CD4-positive, CD25-positive, alpha-beta regulatory T cell (primary cell): ENCODE measurements at regions not wholly inside any gene's neighbourhood (a gene's known extent, or its start where the extent isn't known, plus 50 kb on each side); places are given as distances from the start of the nearest gene placed in this dataset.

Source experiments
- ATAC-seq, 2 donors: fragments of 150-1000 bp; cut with Tn5 transposase; one replicate each; pipeline ENCODE4 v1.10.0; 2021; ENCODE audit warnings: low read depth in 2 of 2, moderate number of reproducible peaks in 2 of 2, moderate library complexity in 1 of 2
- DNase-seq, 3 donors: peaks; one replicate each; pipeline versions ENCODE4 v3.0.0 to v3.0.0-alpha.2; 2012 to 2022; ENCODE audit warnings: mixed read lengths in 1 of 3
- H3K27ac ChIP-seq: one replicate; pipeline ENCODE4 v1.7.0; 2013; ENCODE audit warnings: mild to moderate bottlenecking, low read length; ENCODE audit not compliant: insufficient read depth, poor library complexity, severe bottlenecking
- H3K27me3 ChIP-seq: one replicate; pipeline ENCODE4 v1.7.0; 2013; ENCODE audit warnings: low read length; ENCODE audit not compliant: control insufficient read depth, insufficient read depth
- H3K36me3 ChIP-seq: one replicate; pipeline ENCODE4 v1.7.0; 2013; ENCODE audit warnings: mild to moderate bottlenecking, low read length, moderate library complexity; ENCODE audit not compliant: control insufficient read depth, insufficient read depth
- H3K4me1 ChIP-seq: 2 replicates; pipeline ENCODE4 v1.7.0; 2013; ENCODE audit warnings: mild to moderate bottlenecking, low read length; ENCODE audit not compliant: insufficient read depth, control insufficient read depth, poor library complexity, severe bottlenecking
- H3K4me3 ChIP-seq: one replicate; pipeline ENCODE4 v1.7.0; 2013; ENCODE audit warnings: low read depth, mild to moderate bottlenecking, low read length, moderate library complexity
- H3K9me3 ChIP-seq, 2 experiments: 1 replicate in 1 of 2; 2 replicates in 1 of 2; pipeline ENCODE4 v1.7.0; 2013; ENCODE audit warnings: low read length in 2 of 2, mild to moderate bottlenecking in 1 of 2, moderate library complexity in 1 of 2; ENCODE audit not compliant: control insufficient read depth in 2 of 2
- H3K27ac Mint-ChIP-seq, 3 donors: one replicate each; pipeline ENCODE4 v1.8.0; 2020 to 2022; ENCODE audit warnings: mild to moderate bottlenecking in 3 of 3, mixed read lengths in 3 of 3, moderate library complexity in 2 of 3
- H3K27me3 Mint-ChIP-seq: one replicate; pipeline ENCODE4 v1.8.0; 2022; ENCODE audit warnings: mild to moderate bottlenecking, mixed read lengths
- H3K36me3 Mint-ChIP-seq: one replicate; pipeline ENCODE4 v1.8.0; 2020; ENCODE audit warnings: mixed read lengths
- H3K4me1 Mint-ChIP-seq, 4 donors: one replicate each; pipeline ENCODE4 v1.8.0; 2020 to 2022; ENCODE audit warnings: mixed read lengths in 4 of 4, mild to moderate bottlenecking in 1 of 4
- H3K4me3 Mint-ChIP-seq, 4 donors: one replicate each; pipeline ENCODE4 v1.8.0; 2020 to 2022; ENCODE audit warnings: mild to moderate bottlenecking in 4 of 4, mixed read lengths in 4 of 4, moderate library complexity in 3 of 4
- H3K9me3 Mint-ChIP-seq, 7 donors: one replicate each; pipeline ENCODE4 v1.8.0; 2020 to 2022; ENCODE audit warnings: mixed read lengths in 7 of 7, mild to moderate bottlenecking in 3 of 7, moderate library complexity in 2 of 7

DNA sequence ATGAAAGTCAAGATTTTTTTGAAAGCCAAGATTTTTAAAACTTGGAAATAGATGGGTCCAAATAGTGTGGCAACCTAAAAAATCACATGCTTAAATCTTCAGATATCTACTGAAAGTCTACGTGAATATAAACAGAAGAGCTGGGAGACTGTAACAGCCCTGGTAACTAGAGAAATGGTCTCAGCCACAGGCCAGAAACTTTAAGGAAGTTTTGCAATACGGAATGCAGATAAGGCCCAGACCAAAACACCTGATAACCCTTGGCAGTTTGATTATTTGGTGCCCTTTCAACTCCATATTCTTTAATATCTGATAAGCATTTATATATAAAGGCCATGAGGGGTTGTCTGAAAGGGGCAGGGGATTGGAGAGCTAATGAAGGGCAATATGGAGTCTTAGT is 537.3 kb upstream of the TGFBR2 start:
- Mint-ChIP-seq H3K36me3 (no peaks in the 10 kb centered on the region), H3K27me3 (no peaks in the 10 kb centered on the region), H3K4me3 (no peak overlapping the region), H3K27ac (no peak overlapping the region), H3K4me1 (no peaks in the 10 kb centered on the region), H3K9me3 (peaks cover 0 to 2% (median 0%) of the 10 kb centered on the region in 7 donors)
- Histone ChIP-seq H3K4me1 (no peaks in the 10 kb centered on the region), H3K4me3 (no peak overlapping the region), H3K27ac (no peak overlapping the region), H3K9me3 (no peaks in the 10 kb centered on the region), H3K36me3 (no peaks in the 10 kb centered on the region), H3K27me3 (no peaks in the 10 kb centered on the region)
- no peak for DNase-seq
- no peak for ATAC-seq

GRCh38 chr3:30073040-30073439 is 533.4 kb upstream of the TGFBR2 start:
- no peaks in the 10 kb centered on the region for H3K36me3 ChIP-seq
- H3K4me1 ChIP-seq = no peaks in the 10 kb centered on the region
- Mint-ChIP-seq H3K4me3 (no peak overlapping the region), H3K27ac (no peak overlapping the region), H3K27me3 (no peaks in the 10 kb centered on the region), H3K36me3 (no peaks in the 10 kb centered on the region), H3K4me1 (no peaks in the 10 kb centered on the region), H3K9me3 (no peaks in the 10 kb centered on the region)
- DNase-seq = no peak
- no peaks in the 10 kb centered on the region for H3K27me3 ChIP-seq
- H3K27ac ChIP-seq = no peak overlapping the region
- no peak for ATAC-seq
- H3K4me3 ChIP-seq = no peak overlapping the region
- no peaks in the 10 kb centered on the region for H3K9me3 ChIP-seq

GRCh38 chr3:30073622-30074021 is 532.8 kb upstream of the TGFBR2 start:
- Histone ChIP-seq H3K36me3 (no peaks in the 10 kb centered on the region), H3K27ac (no peak overlapping the region), H3K4me1 (no peaks in the 10 kb centered on the region), H3K9me3 (no peaks in the 10 kb centered on the region), H3K27me3 (no peaks in the 10 kb centered on the region), H3K4me3 (no peak overlapping the region)
- no peak for DNase-seq
- Mint-ChIP-seq H3K36me3 (no peaks in the 10 kb centered on the region), H3K9me3 (no peaks in the 10 kb centered on the region), H3K4me3 (no peak overlapping the region), H3K27me3 (no peaks in the 10 kb centered on the region), H3K27ac (no peak overlapping the region), H3K4me1 (no peaks in the 10 kb centered on the region)
- no peak for ATAC-seq

DNA sequence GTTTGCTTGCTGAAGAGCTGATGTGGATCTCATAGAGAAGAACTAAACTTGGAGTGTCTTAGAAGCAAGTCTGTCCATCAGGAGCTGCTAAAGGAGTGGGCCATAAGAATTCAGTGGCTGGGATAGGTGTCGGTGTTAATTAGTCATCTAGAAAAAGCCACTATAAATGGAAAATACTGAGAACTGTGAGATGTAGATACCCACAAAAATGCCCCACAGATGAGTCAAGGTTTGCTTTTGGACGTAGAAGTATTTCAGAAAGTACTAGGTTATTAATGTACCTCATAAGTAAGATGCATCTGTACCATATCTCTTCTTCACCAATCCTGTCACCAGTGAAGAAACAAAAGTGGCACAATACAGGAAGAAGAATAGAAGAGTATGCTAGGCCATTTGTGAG is 530.9 kb upstream of the TGFBR2 start:
- ATAC-seq (no peak), DNase-seq (no peak)
- Mint-ChIP-seq H3K4me1 (no peaks in the 10 kb centered on the region), H3K36me3 (no peaks in the 10 kb centered on the region), H3K4me3 (no peak overlapping the region), H3K27me3 (no peaks in the 10 kb centered on the region), H3K9me3 (no peaks in the 10 kb centered on the region), H3K27ac (no peak overlapping the region)
- Histone ChIP-seq H3K27me3 (no peaks in the 10 kb centered on the region), H3K4me3 (no peak overlapping the region), H3K4me1 (no peaks in the 10 kb centered on the region), H3K9me3 (no peaks in the 10 kb centered on the region), H3K27ac (no peak overlapping the region), H3K36me3 (no peaks in the 10 kb centered on the region)

DNA sequence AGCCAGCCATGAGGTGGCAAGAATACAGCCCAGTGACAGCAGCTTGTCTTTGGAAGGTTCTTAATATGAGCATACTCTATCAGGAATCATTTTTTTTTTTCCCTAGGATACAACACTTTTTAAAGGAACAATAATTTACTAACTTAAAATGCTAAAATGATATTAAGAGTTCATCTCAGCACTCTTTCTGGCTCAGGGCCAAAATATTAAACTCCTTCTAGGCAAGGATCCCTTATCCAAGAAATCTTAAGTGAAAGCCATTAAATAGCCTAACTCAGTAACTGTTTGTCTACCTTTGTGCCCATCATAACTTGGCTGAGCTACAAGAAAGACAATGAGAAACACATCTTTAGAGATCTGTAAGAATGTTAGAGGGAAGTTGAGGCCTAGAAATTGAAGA is 529.5 kb upstream of the TGFBR2 start:
- DNase-seq = no peak
- H3K4me3 ChIP-seq = no peak overlapping the region
- H3K36me3 ChIP-seq = no peaks in the 10 kb centered on the region
- H3K4me3 Mint-ChIP-seq = no peak overlapping the region
- peaks cover 0 to 1% (median 0%) of the 10 kb centered on the region in 7 donors for H3K9me3 Mint-ChIP-seq
- H3K27me3 Mint-ChIP-seq = no peaks in the 10 kb centered on the region
- no peak overlapping the region for H3K27ac Mint-ChIP-seq
- H3K27ac ChIP-seq = no peak overlapping the region
- H3K27me3 ChIP-seq = no peaks in the 10 kb centered on the region
- H3K9me3 ChIP-seq = no peaks in the 10 kb centered on the region
- no peaks in the 10 kb centered on the region for H3K4me1 ChIP-seq
- ATAC-seq = no peak
- H3K4me1 Mint-ChIP-seq = peaks cover 0 to 2% (median 0%) of the 10 kb centered on the region in 4 donors
- H3K36me3 Mint-ChIP-seq = no peaks in the 10 kb centered on the region

DNA sequence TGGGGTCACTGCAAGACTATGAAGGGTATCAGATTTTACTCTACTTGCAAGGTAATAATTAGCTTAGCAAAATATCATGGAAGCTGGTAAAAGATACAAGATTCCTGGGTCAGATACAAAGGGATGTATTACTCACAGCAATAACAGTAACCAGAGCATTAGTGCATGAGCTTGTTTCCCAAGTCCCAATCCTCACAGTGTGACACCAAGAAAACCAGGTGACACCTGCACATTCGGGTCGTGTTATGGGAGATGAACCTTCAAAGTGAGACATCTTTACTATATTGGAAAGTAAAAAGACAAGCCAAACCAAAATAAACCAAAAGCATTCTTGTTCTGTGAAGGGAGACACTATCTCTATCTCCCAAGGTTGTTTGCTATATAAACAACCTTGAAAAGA is 528.7 kb upstream of the TGFBR2 start:
- H3K9me3 Mint-ChIP-seq = peaks cover 0 to 1% (median 0%) of the 10 kb centered on the region in 7 donors
- no peak overlapping the region for H3K4me3 ChIP-seq
- H3K27ac Mint-ChIP-seq = no peak overlapping the region
- no peaks in the 10 kb centered on the region for H3K36me3 ChIP-seq
- H3K27me3 Mint-ChIP-seq = no peaks in the 10 kb centered on the region
- no peaks in the 10 kb centered on the region for H3K4me1 ChIP-seq
- DNase-seq = no peak
- H3K36me3 Mint-ChIP-seq = no peaks in the 10 kb centered on the region
- no peak for ATAC-seq
- H3K4me1 Mint-ChIP-seq = peaks cover 0 to 2% (median 0%) of the 10 kb centered on the region in 4 donors
- H3K9me3 ChIP-seq = no peaks in the 10 kb centered on the region
- no peak overlapping the region for H3K4me3 Mint-ChIP-seq
- no peaks in the 10 kb centered on the region for H3K27me3 ChIP-seq
- H3K27ac ChIP-seq = no peak overlapping the region

- no peak for ATAC-seq
These were observed 527.7 kb upstream of the TGFBR2 start for GRCh38 chr3:30078736-30079135.

DNA sequence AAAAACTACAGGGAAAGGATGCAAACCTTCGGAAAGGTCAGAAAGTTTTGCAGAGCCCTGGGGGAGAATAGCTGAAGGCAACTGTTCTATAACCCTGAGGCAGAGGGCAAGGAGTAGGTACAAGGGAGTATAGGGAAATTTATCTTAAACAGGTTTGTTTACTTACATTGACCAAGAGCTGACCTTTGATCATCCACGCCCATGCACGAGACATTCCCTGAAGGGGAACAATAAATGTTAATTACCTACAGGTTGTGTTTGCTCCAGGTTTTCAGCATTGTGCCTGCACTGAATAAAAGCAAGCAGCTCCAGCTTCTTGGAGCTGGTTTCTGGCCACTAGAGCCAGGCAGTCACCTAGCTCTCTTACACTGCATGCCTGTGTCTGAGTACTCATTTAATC is 524.5 kb upstream of the TGFBR2 start:
- no peaks in the 10 kb centered on the region for H3K36me3 Mint-ChIP-seq
- no peak overlapping the region for H3K27ac Mint-ChIP-seq
- Histone ChIP-seq H3K4me1 (no peaks in the 10 kb centered on the region), H3K27me3 (no peaks in the 10 kb centered on the region), H3K27ac (no peak overlapping the region), H3K9me3 (no peaks in the 10 kb centered on the region), H3K4me3 (no peak overlapping the region), H3K36me3 (no peaks in the 10 kb centered on the region)
- peaks cover 0 to 3% (median 0%) of the 10 kb centered on the region in 7 donors for H3K9me3 Mint-ChIP-seq
- ATAC-seq (no peak), DNase-seq (no peak)
- H3K27me3 Mint-ChIP-seq = peaks cover 6% of the 10 kb centered on the region
- H3K4me1 Mint-ChIP-seq = peaks cover 0 to 2% (median 0%) of the 10 kb centered on the region in 4 donors
- no peak overlapping the region for H3K4me3 Mint-ChIP-seq

More at GRCh38 chr3:30078736-30079135, 527.7 kb upstream of the TGFBR2 start:
- Histone ChIP-seq H3K27me3 (no peaks in the 10 kb centered on the region), H3K4me3 (no peak overlapping the region), H3K9me3 (no peaks in the 10 kb centered on the region), H3K27ac (no peak overlapping the region), H3K4me1 (no peaks in the 10 kb centered on the region), H3K36me3 (no peaks in the 10 kb centered on the region)
- Mint-ChIP-seq H3K9me3 (peaks cover 0 to 1% (median 0%) of the 10 kb centered on the region in 7 donors), H3K36me3 (no peaks in the 10 kb centered on the region), H3K27me3 (no peaks in the 10 kb centered on the region), H3K4me3 (no peak overlapping the region), H3K4me1 (peaks cover 0 to 2% (median 0%) of the 10 kb centered on the region in 4 donors), H3K27ac (no peak overlapping the region)
- DNase-seq = no peak
